H1 (cell line): ENCODE measurements at regions not wholly inside any gene's neighbourhood (a gene's known extent, or its start where the extent isn't known, plus 50 kb on each side); places are given as distances from the start of the nearest gene placed in this dataset.

ENCODE experiments used
- CTCF ChIA-PET: fragments of 300-600 bp; sonication (Branson Sonifier 250); formaldehyde crosslinking; loops from one replicate; lab custom pipeline; 2021; ENCODE audit not compliant: partially characterized antibody; lab: Charles Lee
- POLR2A ChIA-PET: fragments of 300-600 bp; sonication (Branson Sonifier 250); formaldehyde crosslinking; loops from one replicate; lab custom pipeline; 2021; ENCODE audit warnings: inconsistent platforms; ENCODE audit not compliant: partially characterized antibody; lab: Charles Lee
- DNase-seq, 2 experiments: peaks; one replicate each; pipeline versions ENCODE4 v3.0.0 to v3.0.0-alpha.2; 2010 to 2022; ENCODE audit warnings: low spot score in 2 of 2, low read depth in 1 of 2, mixed read lengths in 1 of 2
- FAIRE-seq: peaks from 2 replicates; lab custom pipeline; 2011; peaks lifted over from hg19 to GRCh38; lab: Jason Lieb, UNC
- H2AFZ ChIP-seq: 2 replicates; pipeline ENCODE4 v1.8.1; 2012; ENCODE audit warnings: low read length, inconsistent platforms
- H2AK5ac ChIP-seq: 2 replicates; pipeline ENCODE4 v1.6.1; 2013; ENCODE audit warnings: low read depth, low read length
- H2BK120ac ChIP-seq: replicated peaks from 2 replicates; pipeline ENCODE3; 2013; ENCODE audit warnings: low read depth, low read length, inconsistent platforms
- H2BK12ac ChIP-seq: 2 replicates; pipeline ENCODE4 v1.6.1; 2013; ENCODE audit warnings: low read depth, low read length
- H2BK15ac ChIP-seq: 2 replicates; pipeline ENCODE4 v1.6.1; 2013; ENCODE audit warnings: low read length
- H2BK20ac ChIP-seq: 2 replicates; pipeline ENCODE4 v1.6.1; 2013; ENCODE audit warnings: low read length
- H2BK5ac ChIP-seq: 2 replicates; pipeline ENCODE4 v1.6.1; 2013; ENCODE audit warnings: low read depth, low read length
- H3K14ac ChIP-seq: 2 replicates; pipeline ENCODE4 v1.6.1; 2013; ENCODE audit warnings: inconsistent platforms; ENCODE audit not compliant: insufficient read length
- H3K18ac ChIP-seq: 2 replicates; pipeline ENCODE4 v1.6.1; 2013; ENCODE audit warnings: low read length; ENCODE audit errors: extremely low read depth
- H3K23ac ChIP-seq: 2 replicates; pipeline ENCODE4 v1.6.1; 2013; ENCODE audit warnings: inconsistent platforms; ENCODE audit not compliant: insufficient read length
- H3K23me2 ChIP-seq: 2 replicates; pipeline ENCODE4 v1.6.1; 2013; ENCODE audit warnings: low read depth, low read length
- H3K27ac ChIP-seq: 2 replicates; pipeline ENCODE4 v1.6.1; 2011; ENCODE audit warnings: low read depth, low read length, inconsistent platforms
- H3K27me3 ChIP-seq, 4 experiments: replicated peaks in 1 of 4; 1 replicate in 1 of 4; 2 replicates in 3 of 4; pipeline versions ENCODE4 v1.6.1 to v1.8.1; 2011 to 2013; ENCODE audit warnings: low read length in 3 of 4, mild to moderate bottlenecking in 3 of 4, inconsistent platforms in 2 of 4, mixed read lengths in 2 of 4, moderate library complexity in 1 of 4; ENCODE audit not compliant: control insufficient read depth in 3 of 4, insufficient read depth in 3 of 4; ENCODE audit errors: extremely low read depth in 1 of 4
- H3K36me3 ChIP-seq, 4 experiments: 2 replicates each; pipeline versions ENCODE4 v1.6.1 to v1.8.1; 2011 to 2013; ENCODE audit warnings: mild to moderate bottlenecking in 4 of 4, low read length in 3 of 4, moderate library complexity in 2 of 4, control low read depth in 1 of 4, inconsistent platforms in 1 of 4; ENCODE audit not compliant: insufficient read depth in 4 of 4, control insufficient read depth in 2 of 4
- H3K4ac ChIP-seq: replicated peaks from 2 replicates; pipeline ENCODE3; 2013; ENCODE audit warnings: low read length, low read depth, mixed read lengths, inconsistent platforms; ENCODE audit not compliant: insufficient read length
- H3K4me1 ChIP-seq, 4 experiments: replicated peaks in 1 of 4; 1 replicate in 1 of 4; 2 replicates in 3 of 4; pipeline versions ENCODE4 v1.6.1 to v1.8.1; 2011 to 2013; ENCODE audit warnings: low read length in 3 of 4, inconsistent platforms in 2 of 4, mixed read lengths in 1 of 4; ENCODE audit not compliant: insufficient read depth in 4 of 4, control insufficient read depth in 3 of 4
- H3K4me2 ChIP-seq, 2 experiments: 2 replicates each; pipeline versions ENCODE4 v1.6.1 to v1.8.1; 2011 to 2013; ENCODE audit warnings: low read depth in 2 of 2, low read length in 2 of 2, control low read depth in 1 of 2, inconsistent platforms in 1 of 2, mild to moderate bottlenecking in 1 of 2; ENCODE audit not compliant: insufficient read depth in 1 of 2
- H3K4me3 ChIP-seq, 4 experiments: fragments of 200-600, 300-600 bp in 1 of 4; sonication (generic), shearing (Covaris generic), sonication (Bioruptor Twin) in 1 of 4; 2 replicates each; pipeline versions ENCODE4 v1.5.1 to v1.8.1; 2011 to 2016; ENCODE audit warnings: low read length in 4 of 4, low read depth in 3 of 4, control low read depth in 2 of 4, inconsistent platforms in 2 of 4, mild to moderate bottlenecking in 2 of 4, mixed read lengths in 1 of 4, moderate library complexity in 1 of 4; ENCODE audit not compliant: insufficient read depth in 2 of 4; ENCODE audit errors: extremely low read depth in 1 of 4
- H3K56ac ChIP-seq: replicated peaks from 2 replicates; pipeline ENCODE3; 2013; ENCODE audit warnings: low read depth, mild to moderate bottlenecking, mixed read lengths, low read length, inconsistent platforms; ENCODE audit not compliant: insufficient read length
- H3K79me1 ChIP-seq: 2 replicates; pipeline ENCODE4 v1.6.1; 2013; ENCODE audit warnings: low read depth, low read length, control low read depth
- H3K79me2 ChIP-seq, 2 experiments: 2 replicates each; pipeline versions ENCODE4 v1.6.1 to v1.8.1; 2012 to 2013; ENCODE audit warnings: low read length in 2 of 2, mild to moderate bottlenecking in 2 of 2, inconsistent platforms in 1 of 2; ENCODE audit not compliant: insufficient read depth in 2 of 2, control insufficient read depth in 1 of 2
- H3K9ac ChIP-seq, 4 experiments: replicated peaks in 1 of 4; 1 replicate in 1 of 4; 2 replicates in 3 of 4; pipeline versions ENCODE4 v1.6.1 to v1.8.1; 2011 to 2013; ENCODE audit warnings: low read depth in 3 of 4, low read length in 3 of 4, control low read depth in 2 of 4, mild to moderate bottlenecking in 2 of 4, moderate library complexity in 2 of 4, inconsistent platforms in 1 of 4; ENCODE audit errors: extremely low read depth in 1 of 4
- H3K9me3 ChIP-seq, 2 experiments: 2 replicates each; pipeline versions ENCODE4 v1.6.1 to v1.8.1; 2012 to 2013; ENCODE audit warnings: mild to moderate bottlenecking in 2 of 2, moderate library complexity in 2 of 2, control low read depth in 1 of 2, inconsistent platforms in 1 of 2, low read depth in 1 of 2, low read length in 1 of 2, mixed read lengths in 1 of 2; ENCODE audit not compliant: insufficient read depth in 2 of 2
- H4K20me1 ChIP-seq, 2 experiments: replicated peaks in 1 of 2; 2 replicates each; pipeline versions ENCODE3 to v1.8.1; 2011 to 2013; ENCODE audit warnings: inconsistent platforms in 2 of 2, low read length in 2 of 2, mild to moderate bottlenecking in 1 of 2; ENCODE audit not compliant: insufficient read depth in 2 of 2, control insufficient read depth in 1 of 2
- H4K5ac ChIP-seq: 2 replicates; pipeline ENCODE4 v1.6.1; 2013; ENCODE audit warnings: low read length, low read depth, mixed read lengths, inconsistent platforms; ENCODE audit not compliant: insufficient read length
- H4K8ac ChIP-seq: 2 replicates; pipeline ENCODE4 v1.8.0; 2013; ENCODE audit warnings: mild to moderate bottlenecking, moderate library complexity, low read length, inconsistent platforms; ENCODE audit not compliant: insufficient read depth; ENCODE audit errors: extremely low read depth
- H4K91ac ChIP-seq: replicated peaks from 2 replicates; pipeline ENCODE3; 2013; ENCODE audit warnings: low read length, mixed read lengths, inconsistent platforms; ENCODE audit not compliant: insufficient read length
- ASH2L ChIP-seq: fragments of 200-600, 300-600 bp; sonication (generic); IDR thresholded peaks from one replicate; pipeline ENCODE4 v1.7.1; 2017; ENCODE audit warnings: low read length
- BCL11A ChIP-seq, 2 experiments: IDR thresholded peaks; one replicate each; pipeline ENCODE4 v1.6.1; 2011; ENCODE audit warnings: low read depth in 2 of 2, low read length in 2 of 2, mild to moderate bottlenecking in 2 of 2
- CBX8 ChIP-seq: fragments of 300-800, 300-1000 bp; sonication (generic); IDR thresholded peaks from 2 replicates; pipeline ENCODE4 v1.7.1; 2016; ENCODE audit warnings: low read depth, low read length, borderline replicate concordance
- CEBPB ChIP-seq: IDR thresholded peaks from 2 replicates; pipeline ENCODE4 v1.6.1; 2012; ENCODE audit warnings: low read depth, low read length
- CHD2 ChIP-seq: IDR thresholded peaks from 2 replicates; pipeline ENCODE4 v1.6.1; 2012; ENCODE audit warnings: low read length, improper control_type of control experiment
- CREB1 ChIP-seq: IDR thresholded peaks from 2 replicates; pipeline ENCODE4 v1.6.1; 2012; ENCODE audit warnings: inconsistent platforms
- FOSL1 ChIP-seq: IDR thresholded peaks from 2 replicates; pipeline ENCODE4 v1.6.1; 2011; ENCODE audit warnings: mild to moderate bottlenecking, low read depth, low read length, moderate library complexity; ENCODE audit not compliant: insufficient read depth
- KDM4A ChIP-seq: IDR thresholded peaks from one replicate; pipeline ENCODE4 v1.7.1; 2012; ENCODE audit warnings: low read depth, mild to moderate bottlenecking, moderate library complexity, low read length, inconsistent platforms; ENCODE audit not compliant: severe bottlenecking
- SAP30 ChIP-seq: fragments of 300-600 bp; sonication (generic); IDR thresholded peaks from 2 replicates; pipeline ENCODE4 v1.7.1; 2012; ENCODE audit warnings: low read length, moderate library complexity, mild to moderate bottlenecking, inconsistent platforms; ENCODE audit not compliant: insufficient read depth, insufficient replicate concordance
- SP4 ChIP-seq: IDR thresholded peaks from 2 replicates; pipeline ENCODE4 v1.6.1; 2012; ENCODE audit warnings: low read length, inconsistent platforms
- TBP ChIP-seq: IDR thresholded peaks from 2 replicates; pipeline ENCODE4 v1.6.1; 2011; ENCODE audit warnings: low read depth, low read length, improper control_type of control experiment
- TEAD4 ChIP-seq: IDR thresholded peaks from 2 replicates; pipeline ENCODE4 v1.6.1; 2012; ENCODE audit warnings: low read depth, low read length, inconsistent platforms, mixed read lengths
- YY1 ChIP-seq: IDR thresholded peaks from 2 replicates; pipeline ENCODE4 v1.6.1; 2011; ENCODE audit warnings: low read depth, mild to moderate bottlenecking, low read length
- WGBS, 2 experiments: shearing (Covaris generic) in 1 of 2; methylation state at CpG; one replicate each; pipeline versions ENCODE4 v1.1.6 to v1.1.7; 2013 to 2015; ENCODE audit warnings: low lambda C conversion rate in 2 of 2, mixed read lengths in 2 of 2, inconsistent platforms in 1 of 2, low coverage in 1 of 2, missing lambda C conversion rate in 1 of 2; ENCODE audit not compliant: insufficient replicate concordance in 2 of 2, insufficient coverage in 1 of 2, insufficient read length in 1 of 2; ENCODE audit errors: extremely low coverage in 1 of 2, missing lambda C conversion rate in 1 of 2; 5-methylcytosine and 5-hydroxymethylcytosine counted together
- TF ChIP-seq, protein P1 (sequence below), 3 experiments: IDR thresholded peaks; 1 replicate in 2 of 3; 2 replicates in 1 of 3; pipeline versions ENCODE4 v1.5.1 to v1.6.1; 2011; ENCODE audit warnings: low read length in 3 of 3, mild to moderate bottlenecking in 3 of 3, inconsistent platforms in 2 of 3, low read depth in 1 of 3, moderate library complexity in 1 of 3; ENCODE audit not compliant: insufficient read depth in 1 of 3; ENCODE audit errors: control extremely low read depth in 1 of 3

DNA sequence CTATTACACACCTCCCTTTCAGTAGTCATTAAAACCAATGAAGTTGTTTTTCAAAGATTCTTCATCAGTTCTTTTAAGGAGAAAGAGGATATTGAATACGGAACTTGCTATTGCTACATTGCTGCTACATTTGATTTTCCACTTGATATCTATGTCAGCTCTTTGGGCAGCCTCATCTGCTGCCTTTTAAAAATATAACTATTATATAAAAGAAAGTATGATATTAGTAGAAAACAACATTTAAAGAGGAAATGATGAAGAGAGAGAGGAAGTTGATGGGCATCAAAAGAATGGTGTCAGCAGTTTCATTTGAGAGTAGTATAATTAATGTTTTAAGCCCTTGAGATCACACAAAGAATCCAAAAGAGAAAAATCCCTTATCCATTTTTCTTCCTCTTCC lies 171.4 kb downstream of the NFKBIZ start:
- no peak overlapping the region for H2BK120ac ChIP-seq
- no peak overlapping the region for H4K5ac ChIP-seq
- H4K8ac ChIP-seq = no peak overlapping the region
- no peak overlapping the region for H3K18ac ChIP-seq
- H3K56ac ChIP-seq = no peak overlapping the region
- H2AFZ ChIP-seq = no peak overlapping the region
- H2BK12ac ChIP-seq = no peak overlapping the region
- 94% methylated on average over 1 of the region's 1 CpG; no CpG with 5 or more reads in 1 of the 2 experiments for WGBS, 2 experiments
- H2BK15ac ChIP-seq = no peak overlapping the region
- no peak overlapping the region for H3K4me2 ChIP-seq
- H3K79me2 ChIP-seq = no peaks in the 10 kb centered on the region
- H3K4me1 ChIP-seq = no peaks in the 10 kb centered on the region
- H3K23ac ChIP-seq = no peak overlapping the region
- H3K27ac ChIP-seq = no peak overlapping the region
- no peaks in the 10 kb centered on the region for H3K9me3 ChIP-seq
- H3K27me3 ChIP-seq = no peaks in the 10 kb centered on the region
- no peak overlapping the region for H3K9ac ChIP-seq
- H4K91ac ChIP-seq = no peak overlapping the region
- H2BK5ac ChIP-seq = no peak overlapping the region
- no peak overlapping the region for H3K14ac ChIP-seq
- DNase-seq = no peak
- ChIA-PET CTCF (no interaction called here), POLR2A (no interaction called here)
- no peak for FAIRE-seq
- no peak overlapping the region for H3K4me3 ChIP-seq
- no peaks in the 10 kb centered on the region for H3K36me3 ChIP-seq
- no peaks in the 10 kb centered on the region for H4K20me1 ChIP-seq
- no peak overlapping the region for H2AK5ac ChIP-seq
- no peak overlapping the region for H3K4ac ChIP-seq
- no peak overlapping the region for H2BK20ac ChIP-seq
- no peaks in the 10 kb centered on the region for H3K23me2 ChIP-seq
- H3K79me1 ChIP-seq = no peaks in the 10 kb centered on the region
- TF ChIP-seq CHD2 (no peak), YY1 (no peak), SAP30 (no peak), CBX8 (no peak), BCL11A (IDR thresholded peaks at IDR 0.05; ENCODE audit: low read depth in 2 of 2, low read length in 2 of 2) (no peak), CEBPB (no peak), CREB1 (no peak), TEAD4 (no peak), KDM4A (no peak), FOSL1 (no peak), TBP (no peak), ASH2L (no peak), SP4 (no peak)
- TF ChIP-seq, protein P1, sequence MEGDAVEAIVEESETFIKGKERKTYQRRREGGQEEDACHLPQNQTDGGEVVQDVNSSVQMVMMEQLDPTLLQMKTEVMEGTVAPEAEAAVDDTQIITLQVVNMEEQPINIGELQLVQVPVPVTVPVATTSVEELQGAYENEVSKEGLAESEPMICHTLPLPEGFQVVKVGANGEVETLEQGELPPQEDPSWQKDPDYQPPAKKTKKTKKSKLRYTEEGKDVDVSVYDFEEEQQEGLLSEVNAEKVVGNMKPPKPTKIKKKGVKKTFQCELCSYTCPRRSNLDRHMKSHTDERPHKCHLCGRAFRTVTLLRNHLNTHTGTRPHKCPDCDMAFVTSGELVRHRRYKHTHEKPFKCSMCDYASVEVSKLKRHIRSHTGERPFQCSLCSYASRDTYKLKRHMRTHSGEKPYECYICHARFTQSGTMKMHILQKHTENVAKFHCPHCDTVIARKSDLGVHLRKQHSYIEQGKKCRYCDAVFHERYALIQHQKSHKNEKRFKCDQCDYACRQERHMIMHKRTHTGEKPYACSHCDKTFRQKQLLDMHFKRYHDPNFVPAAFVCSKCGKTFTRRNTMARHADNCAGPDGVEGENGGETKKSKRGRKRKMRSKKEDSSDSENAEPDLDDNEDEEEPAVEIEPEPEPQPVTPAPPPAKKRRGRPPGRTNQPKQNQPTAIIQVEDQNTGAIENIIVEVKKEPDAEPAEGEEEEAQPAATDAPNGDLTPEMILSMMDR (IDR thresholded peaks at IDR 0.05; ENCODE audit: control extremely low read depth in 1 of 3, insufficient read depth in 1 of 3, low read depth in 1 of 3, low read length in 3 of 3) = no peak
